ENCODE measurements at regions not wholly inside any gene's neighbourhood (a gene's known extent, or its start where the extent isn't known, plus 50 kb on each side); places are given as distances from the start of the nearest gene placed in this dataset.

GRCh38 chr22:27455526-27455925 lies 346.0 kb downstream of the MN1 start:
- TF ChIP-seq CTCF (IDR thresholded peaks at IDR 0.05), result no peak
- TF ChIP-seq POLR2A (IDR thresholded peaks at IDR 0.05), result no peak
- TF ChIP-seq POLR2AphosphoS5 (IDR thresholded peaks at IDR 0.05), result no peak

Measured in prostate gland (tissue), 2 donors.